HG02885 (cell line): ENCODE measurements at regions not wholly inside any gene's neighbourhood (a gene's known extent, or its start where the extent isn't known, plus 50 kb on each side); places are given as distances from the start of the nearest gene placed in this dataset.
A peak's percentile ranks its signal among the peaks of the same experiment; 100 is the strongest.

ENCODE experiments used
- ATAC-seq: cut with Tn5 transposase; IDR thresholded peaks from one replicate; pipeline ENCODE4 v1.9.1; 2021; ENCODE audit warnings: mild to moderate bottlenecking; ENCODE audit not compliant: unreplicated experiment, poor library complexity

DNA sequence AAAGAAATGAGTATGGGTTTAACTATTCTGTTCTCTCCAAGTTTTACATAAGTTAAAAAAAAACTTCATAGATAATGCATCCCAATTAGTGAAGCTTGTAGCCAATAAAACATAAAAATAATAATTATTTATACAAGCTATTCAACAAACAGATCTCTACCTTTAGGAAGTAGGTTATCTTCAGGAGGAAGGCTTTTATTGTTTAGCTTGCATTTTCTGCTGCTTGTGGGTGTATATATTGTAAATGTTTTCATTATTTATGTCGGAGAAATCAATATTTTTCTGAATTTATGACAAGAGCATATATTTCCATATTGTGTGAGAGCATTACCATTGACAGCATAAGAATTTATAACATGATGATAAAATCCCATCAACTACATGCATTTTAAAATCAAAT lies 208.3 kb downstream of the TRAM1L1 start:
- ATAC-seq: no peak

DNA sequence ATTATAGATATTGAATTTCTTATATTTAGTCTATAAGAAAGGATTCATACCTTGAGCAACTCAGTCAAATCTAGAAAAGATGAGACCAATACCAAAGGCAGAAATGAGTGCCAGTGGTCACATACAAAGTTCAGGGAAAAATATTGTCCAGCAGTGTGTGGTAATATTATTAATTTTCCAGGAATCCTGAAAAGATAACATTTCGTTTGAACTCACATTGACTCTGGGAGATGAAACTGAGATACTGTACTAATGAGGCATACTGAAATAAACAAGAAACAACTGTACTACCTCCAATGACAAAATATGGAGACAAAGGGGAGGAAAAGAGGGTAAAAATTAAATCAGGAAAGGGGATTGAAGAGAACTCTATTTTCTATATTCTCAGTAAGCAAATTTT lies 212.4 kb downstream of the TRAM1L1 start:
- ATAC-seq: no peak

GRCh38 chr4:116872308-116872707 lies 213.1 kb downstream of the TRAM1L1 start:
- no peak for ATAC-seq

GRCh38 chr4:116870686-116871085 lies 214.7 kb downstream of the TRAM1L1 start:
- ATAC-seq: no peak

GRCh38 chr4:116866106-116866505 lies 219.3 kb downstream of the TRAM1L1 start:
- ATAC-seq: no peak

DNA sequence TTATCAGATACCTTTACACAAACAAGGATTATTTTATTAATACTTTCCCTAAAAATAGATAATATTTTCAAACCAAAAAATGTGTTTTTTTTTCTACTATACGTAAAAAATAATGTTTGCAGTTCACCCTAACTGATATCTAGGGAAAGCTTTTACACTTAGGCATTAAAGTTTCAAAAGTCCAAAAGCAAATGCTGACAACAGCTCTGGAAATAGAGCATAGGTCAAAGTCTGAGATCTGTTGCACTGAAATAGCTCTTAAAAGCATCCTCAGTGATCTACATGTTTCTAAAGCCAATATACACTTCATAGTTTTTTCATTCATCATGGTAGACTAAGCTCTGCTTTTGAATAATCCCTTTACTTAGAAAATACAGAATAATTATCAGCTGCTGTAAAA lies 222.8 kb downstream of the TRAM1L1 start:
- ATAC-seq: no peak

- ATAC-seq: no peak
These were observed 224.5 kb downstream of the TRAM1L1 start for GRCh38 chr4:116860891-116861290.

GRCh38 chr4:116849620-116850019 lies 235.8 kb downstream of the TRAM1L1 start:
- no peak for ATAC-seq

GRCh38 chr4:116847616-116848015 lies 237.8 kb downstream of the TRAM1L1 start:
- ATAC-seq: no peak

- no peak for ATAC-seq
These were observed 245.6 kb downstream of the TRAM1L1 start for GRCh38 chr4:116839826-116840225.

DNA sequence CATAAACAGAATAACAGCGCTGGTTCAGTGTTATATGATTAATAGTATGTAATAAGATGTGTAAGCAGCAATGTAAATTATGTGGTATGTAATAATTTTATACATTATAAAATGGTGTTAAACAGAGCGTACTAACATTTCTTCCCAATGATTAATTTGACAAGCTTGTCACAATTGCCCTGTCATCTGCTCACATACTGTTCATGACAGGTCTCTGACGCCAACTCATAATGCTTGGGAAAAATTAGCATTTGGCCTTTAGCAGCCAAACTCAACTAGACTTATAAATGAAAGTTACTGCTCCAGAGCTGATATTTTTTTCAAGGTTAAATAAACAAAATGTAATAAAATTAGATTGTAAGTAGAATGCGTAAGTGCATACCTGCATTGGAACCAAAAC lies 246.8 kb downstream of the TRAM1L1 start:
- no peak for ATAC-seq

GRCh38 chr4:116829187-116829586 lies 256.2 kb downstream of the TRAM1L1 start:
- no peak for ATAC-seq

DNA sequence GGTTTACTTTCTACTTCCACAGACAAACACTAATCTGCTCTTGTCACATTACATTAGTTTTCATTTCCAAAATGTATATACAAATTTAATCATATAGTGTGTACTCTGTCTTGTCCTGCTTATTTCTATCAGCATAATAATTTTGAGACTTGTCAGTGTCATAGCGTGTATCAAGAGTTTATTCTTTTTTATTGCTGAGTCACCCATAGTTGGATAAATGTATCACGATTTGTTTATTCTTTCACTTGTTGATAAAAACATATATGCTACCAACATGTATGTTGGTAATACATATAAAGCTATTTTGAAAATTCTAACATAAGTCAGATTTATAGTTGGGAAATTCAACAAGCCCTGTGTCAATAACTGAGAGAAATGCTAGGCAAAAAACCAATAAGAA lies 261.2 kb downstream of the TRAM1L1 start:
- no peak for ATAC-seq

GRCh38 chr4:116811730-116812129 lies 273.6 kb downstream of the TRAM1L1 start:
- ATAC-seq: no peak

DNA sequence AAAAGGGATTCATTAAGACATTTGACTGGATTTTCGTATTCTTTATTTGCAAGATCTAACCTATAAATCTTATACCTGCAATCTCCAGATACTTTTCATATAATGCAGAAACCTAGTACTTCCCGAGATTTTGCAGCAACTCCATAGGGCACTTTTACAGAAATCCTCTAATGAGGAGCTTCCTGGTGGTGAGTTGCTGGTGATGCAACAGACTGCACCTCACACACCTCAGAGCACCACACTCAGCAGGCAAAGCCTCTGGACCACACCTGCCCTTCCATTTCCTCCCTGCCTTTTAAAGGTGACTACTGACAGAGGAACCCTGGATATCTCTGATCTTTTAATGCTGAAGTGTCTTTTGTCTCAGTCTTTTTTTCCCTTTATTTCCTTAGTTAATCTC lies 289.4 kb downstream of the TRAM1L1 start:
- ATAC-seq: no peak

DNA sequence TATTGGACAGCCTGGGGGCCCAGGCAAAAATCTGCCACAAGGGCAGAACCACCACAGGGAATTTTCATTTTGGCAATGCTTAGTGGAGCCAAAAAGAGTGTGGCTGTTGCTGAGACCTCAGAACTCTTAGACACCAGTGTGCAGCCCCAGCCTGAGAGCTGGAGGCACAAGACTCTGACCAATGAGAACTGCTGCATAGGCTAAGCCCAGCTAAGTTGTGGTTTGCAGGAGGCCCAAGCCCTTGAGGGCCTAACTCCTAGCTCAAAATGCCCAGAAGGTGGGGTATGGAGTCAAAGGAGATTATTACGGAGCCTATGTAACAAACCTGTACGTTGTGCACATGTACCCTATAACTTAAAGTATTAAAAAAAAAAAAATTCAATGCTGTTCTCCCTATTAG lies 296.7 kb downstream of the TRAM1L1 start:
- no peak for ATAC-seq

DNA sequence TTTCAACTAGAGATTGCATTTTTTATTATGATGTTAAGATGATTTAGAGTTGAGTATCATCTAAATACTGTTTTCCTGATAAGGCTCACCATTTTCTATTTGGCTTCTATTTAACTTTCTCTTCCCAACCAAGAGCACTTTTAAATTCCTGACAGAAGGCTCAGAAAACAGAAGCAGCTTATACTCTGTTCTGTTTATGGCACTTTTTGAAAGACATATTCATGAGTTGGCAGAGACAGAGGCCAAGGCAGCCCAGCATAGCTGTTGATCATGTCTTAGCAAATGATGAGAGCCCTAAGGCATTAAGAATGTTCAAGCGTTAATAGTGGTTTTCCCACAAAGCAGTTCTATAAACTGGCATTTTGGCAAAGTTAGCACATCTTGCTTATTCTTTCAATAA lies 330.3 kb downstream of the TRAM1L1 start:
- ATAC-seq: no peak

GRCh38 chr4:116752027-116752426 lies 333.3 kb downstream of the TRAM1L1 start:
- no peak for ATAC-seq

GRCh38 chr4:116736756-116737155 lies 348.6 kb downstream of the TRAM1L1 start:
- no peak for ATAC-seq

- ATAC-seq: no peak
These were observed 351.2 kb downstream of the TRAM1L1 start for GRCh38 chr4:116734178-116734577.

DNA sequence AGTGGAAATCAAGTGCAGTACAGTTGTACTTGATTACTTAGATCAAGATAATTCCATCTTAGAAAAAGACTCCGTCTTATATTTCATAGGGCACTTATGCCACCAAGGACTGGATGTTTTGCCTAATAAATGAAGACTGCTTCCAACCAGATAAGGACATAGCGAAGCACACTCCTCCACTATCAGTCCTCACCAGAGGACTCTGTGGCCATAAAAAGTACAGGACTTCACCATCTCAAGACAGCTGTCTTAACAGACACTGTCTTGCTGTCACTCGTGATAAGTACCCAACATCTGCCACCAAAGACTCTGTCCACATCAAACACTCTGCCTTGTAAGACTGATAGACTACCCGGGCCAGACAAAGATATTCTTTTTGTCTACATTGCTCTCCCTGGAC lies 352.0 kb downstream of the TRAM1L1 start:
- ATAC-seq: no peak

DNA sequence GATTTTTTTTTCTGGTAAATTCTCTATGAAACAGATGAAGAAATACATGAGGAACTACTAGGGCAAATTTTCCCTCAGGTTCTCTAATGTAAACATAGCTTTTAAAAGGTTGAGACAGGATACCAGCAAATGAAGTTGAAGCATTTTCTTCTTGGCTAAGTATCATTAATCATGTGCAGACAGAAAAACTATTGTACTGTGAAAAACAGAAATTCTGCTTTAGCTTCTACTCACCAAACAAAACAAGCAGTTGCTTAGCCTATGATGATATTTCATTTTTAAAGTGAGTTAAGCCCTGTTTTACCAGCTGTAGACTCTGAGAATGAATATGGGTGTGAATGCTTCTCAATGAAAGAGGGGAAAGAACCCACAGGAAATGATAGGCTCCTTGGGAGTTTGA lies 358.9 kb downstream of the TRAM1L1 start:
- ATAC-seq: no peak

DNA sequence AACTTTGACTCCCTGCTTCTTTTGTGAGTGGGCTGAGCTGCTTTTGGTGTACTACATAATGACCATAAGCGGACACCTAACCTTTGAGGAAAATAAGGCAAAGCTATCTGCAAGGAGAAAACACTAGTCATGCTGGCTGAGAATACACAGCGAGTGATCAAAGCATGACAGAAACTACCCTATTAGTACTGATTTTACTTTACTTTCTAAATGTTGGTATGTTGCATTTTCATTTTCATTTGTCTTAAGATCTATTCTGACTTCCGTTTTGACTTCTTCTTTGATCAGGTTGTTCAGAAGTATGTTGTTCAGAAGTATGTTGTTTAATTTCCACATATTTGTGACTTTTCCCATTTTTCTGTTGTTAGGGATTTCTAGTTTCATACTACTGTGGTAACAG lies 361.1 kb downstream of the TRAM1L1 start:
- ATAC-seq: peak; percentile 99
